NCI-H2196 treated with DMSO at 0.1 percent for 48 hours (cell line): ENCODE measurements at regions not wholly inside any gene's neighbourhood (a gene's known extent, or its start where the extent isn't known, plus 50 kb on each side); places are given as distances from the start of the nearest gene placed in this dataset.

ENCODE experiments used
- DNase-seq: peaks from one replicate; lab custom pipeline; 2025; ENCODE audit not compliant: unreplicated experiment; lab: John Stamatoyannopoulos, UW

DNA sequence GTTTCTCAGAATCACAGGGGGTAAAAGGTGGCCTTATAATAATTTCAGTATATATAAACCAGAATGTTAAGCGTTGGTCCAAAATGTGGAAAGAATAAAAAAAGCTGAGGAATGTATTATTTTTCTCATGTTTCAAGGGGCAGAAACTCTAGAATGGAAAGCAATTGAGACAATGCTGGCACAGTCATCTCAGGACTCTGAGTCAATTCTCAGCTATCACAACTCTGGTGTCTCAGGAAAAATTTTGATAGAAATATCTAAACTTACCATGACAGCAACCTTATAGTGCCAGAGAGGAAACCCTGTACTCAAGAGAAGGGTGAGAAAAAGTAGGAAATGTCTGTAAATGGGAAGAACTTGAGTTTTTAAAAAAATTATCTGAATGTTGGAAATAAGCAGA lies 1189.4 kb upstream of the NUDT12 start:
- no peak for DNase-seq

DNA sequence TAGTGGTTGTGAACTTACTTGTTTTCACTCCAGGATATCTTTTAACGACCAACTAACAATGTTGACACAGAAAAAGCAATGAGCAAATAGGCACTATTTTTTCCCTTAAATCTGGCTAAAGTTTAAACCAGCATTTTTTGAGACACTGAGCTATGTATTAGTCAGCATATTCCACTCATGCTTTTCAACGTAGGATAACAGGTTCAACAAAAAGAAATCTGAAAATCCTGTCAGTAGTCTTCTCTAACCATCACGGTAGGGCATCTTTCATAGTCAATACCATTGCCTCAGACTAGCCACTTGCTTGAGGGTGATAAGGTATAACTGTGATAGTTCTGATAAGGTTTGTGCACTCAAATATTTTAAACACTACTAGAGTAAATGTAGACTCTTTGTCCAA lies 1177.3 kb upstream of the NUDT12 start:
- no peak for DNase-seq

DNA sequence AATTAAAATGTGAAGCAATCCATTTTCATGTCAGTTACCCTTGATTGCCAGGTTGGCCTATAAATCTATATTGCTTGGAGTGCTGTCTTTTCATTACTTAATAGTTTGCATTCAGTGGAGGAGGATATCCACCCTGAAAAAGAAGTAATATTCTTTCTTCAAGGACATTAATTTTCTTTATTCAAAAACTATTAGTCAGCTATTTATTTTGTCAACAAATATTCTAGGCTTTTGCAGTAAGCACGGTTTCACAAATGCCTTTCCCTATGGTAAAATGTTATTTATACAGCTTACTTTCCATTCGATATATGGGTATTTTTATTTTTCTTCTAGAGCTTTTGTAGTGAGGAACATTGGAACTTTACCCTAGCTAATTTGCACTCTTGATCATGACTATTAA lies 1176.9 kb upstream of the NUDT12 start:
- DNase-seq, result no peak

DNA sequence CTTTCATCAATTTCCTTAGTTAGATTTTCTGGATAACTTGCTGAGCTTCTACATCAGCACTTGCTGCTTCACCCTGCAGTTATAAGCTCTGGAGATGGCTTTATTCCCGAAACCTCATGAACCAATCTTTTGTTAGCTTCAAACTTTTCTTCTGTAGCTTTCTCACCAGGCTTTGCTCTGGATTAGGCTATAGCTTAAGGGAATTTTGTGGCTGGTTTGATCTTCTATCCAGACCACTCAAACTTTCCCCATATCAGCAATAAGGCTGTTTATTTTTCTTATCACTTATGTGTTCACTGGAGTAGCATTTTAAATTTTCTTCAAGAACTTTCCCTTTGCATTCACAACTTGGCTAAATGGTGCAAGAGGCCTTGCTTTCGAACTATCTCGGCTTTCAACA lies 1173.5 kb upstream of the NUDT12 start:
- DNase-seq, result no peak

DNA sequence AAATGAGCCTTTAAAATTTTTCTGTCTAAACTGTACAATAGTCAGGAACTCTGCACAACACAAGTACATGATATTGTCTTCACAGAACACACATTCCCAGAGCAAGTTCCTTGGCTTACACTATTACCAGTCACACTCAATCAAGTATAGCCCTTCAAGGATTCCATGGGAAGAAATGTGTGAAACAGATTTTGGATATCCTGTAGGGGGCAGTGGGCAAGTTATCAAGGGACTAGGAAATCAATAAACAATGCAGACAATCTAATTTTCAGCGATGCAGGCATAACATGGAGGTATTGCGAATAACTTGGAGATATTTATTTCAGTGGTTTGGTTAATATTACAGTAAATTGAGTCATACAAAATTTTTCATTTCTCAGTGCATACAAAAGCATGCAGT lies 1171.5 kb upstream of the NUDT12 start:
- DNase-seq, result no peak

DNA sequence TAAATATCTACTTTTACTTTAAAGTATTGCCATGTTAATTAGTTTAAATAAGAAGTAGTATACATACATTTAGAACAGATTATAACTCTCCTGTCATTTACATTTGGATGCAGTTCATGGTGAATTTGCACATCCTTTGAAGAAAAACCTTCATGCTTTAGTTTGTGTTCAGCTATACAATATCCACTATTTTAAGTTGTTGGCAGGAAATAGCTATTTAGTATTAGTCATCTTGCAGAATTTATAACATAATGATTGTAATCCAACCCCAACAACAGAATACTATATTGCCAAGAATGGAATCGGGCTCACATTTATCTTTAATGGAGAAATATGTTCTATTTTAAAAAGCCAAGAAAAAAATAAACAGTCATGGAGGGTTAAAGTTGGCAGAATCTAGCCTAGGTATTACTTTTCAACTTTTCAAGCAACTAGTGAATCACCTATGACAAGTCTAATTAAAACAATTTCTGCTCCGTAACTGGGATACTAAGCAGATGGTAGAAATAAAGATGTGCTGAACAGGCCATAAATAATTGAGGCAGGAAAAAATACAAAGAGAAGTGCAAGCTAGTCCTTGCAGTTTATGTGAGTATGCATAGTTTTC lies 1170.6 kb upstream of the NUDT12 start:
- DNase-seq, result no peak

DNA sequence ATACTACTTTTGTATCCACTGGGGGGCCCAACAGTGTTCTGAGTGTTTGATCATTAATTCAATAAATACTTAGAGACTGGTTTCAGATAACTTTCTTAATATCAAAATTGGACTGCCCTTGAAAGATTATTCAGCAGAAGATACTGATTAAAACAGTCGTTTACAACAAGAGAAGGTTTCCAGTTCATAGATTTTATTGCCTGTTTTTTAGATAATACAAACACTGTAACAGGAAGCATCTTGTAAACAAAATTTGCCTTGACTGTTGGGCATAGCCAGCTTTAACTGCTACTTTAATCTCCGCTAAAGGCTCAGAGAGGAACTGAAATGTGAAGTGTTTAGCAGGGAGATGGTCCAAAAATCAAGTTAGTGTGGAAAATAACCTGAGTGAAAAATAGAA lies 1168.7 kb upstream of the NUDT12 start:
- DNase-seq, result no peak

DNA sequence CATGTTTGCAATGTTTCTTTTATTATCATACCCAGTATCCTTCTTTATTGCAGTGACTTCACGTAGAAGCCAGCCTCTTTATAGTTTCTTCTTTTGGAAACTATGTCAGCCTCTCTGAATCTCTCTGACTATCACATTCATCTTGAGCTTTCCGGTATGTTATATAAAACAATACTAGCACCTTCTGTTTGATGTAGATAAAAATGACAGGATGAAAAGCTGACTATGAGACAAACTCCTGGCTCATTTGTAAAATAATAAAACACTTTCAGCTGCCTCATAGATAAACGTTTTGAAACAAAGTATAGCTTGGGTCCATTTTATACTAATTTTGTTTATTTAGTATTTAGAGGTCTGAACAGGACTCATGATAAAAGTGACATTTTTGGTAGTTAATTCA lies 1145.4 kb upstream of the NUDT12 start:
- DNase-seq, result no peak

DNA sequence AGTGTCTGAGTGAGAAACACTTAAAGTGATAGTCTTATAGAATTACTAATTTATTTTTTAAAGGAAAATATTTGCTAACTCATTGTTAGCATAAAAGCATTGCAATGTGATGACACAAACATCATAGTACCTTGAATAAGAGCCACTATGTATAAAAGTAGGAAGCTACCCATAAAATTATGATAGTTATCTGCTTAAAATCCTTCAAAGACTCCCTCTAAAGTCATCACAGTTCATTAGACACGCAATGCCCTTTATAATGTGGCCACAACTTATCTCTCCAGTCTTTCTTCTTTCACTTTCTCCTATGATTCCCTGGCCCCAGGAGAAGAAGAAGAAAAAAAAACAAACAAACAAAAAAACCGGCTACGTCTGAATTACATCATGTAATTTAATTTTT lies 1144.0 kb upstream of the NUDT12 start:
- DNase-seq, result no peak

DNA sequence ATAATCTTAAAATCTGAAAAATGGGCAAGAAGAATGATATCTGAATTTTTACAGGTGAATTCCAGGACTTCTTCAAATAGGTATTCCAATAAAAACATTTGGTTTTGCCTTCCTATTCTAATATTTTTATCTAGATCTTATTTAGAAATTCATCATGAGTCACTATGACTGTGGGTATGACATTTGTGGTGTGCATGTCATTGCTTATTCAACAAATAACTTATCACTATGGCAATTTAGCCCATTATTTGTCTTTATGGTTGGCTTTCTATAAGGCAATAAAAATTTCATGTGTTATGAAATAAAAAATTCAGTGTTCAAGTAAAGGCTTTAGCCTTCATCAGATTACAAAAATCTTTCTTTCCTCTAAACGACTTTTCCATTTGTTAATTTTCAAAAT lies 1139.6 kb upstream of the NUDT12 start:
- no peak for DNase-seq

DNA sequence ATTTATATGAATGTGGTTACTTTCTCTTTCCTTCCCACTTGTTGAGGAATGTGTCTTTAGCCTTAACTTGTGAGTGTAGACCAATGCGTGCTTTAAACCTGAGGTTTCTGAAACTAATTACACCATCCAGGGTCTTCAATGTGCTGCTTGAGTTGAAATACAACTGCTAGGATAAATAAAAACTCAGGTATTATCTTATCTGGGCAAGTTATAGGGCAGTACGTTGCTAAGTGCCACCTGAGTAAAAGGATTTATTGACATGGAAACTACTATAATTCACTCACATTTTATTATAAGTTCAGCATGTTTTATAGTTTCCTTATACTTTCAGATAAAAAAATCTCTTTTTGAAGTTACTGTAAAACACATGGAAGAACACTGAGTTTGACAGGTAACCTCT lies 1136.8 kb upstream of the NUDT12 start:
- no peak for DNase-seq

DNA sequence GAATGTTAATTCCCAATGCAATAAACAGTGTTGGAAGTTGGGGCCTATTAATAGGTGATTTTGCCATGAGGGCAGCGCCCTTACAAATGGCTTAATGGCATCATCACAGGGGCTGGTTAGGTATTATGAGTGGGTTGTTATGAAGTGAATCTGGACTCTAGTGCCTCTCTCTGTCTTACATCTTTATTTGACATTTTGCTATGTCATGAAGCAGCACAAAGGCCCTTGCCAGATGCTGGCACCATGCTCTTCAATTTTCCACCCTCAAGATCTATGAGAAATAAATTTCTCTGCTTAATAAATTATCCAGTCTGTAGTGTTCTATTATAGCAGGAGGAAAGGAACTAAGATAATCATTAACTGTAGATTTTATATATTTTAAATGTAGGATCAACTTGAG lies 1098.7 kb upstream of the NUDT12 start:
- no peak for DNase-seq

DNA sequence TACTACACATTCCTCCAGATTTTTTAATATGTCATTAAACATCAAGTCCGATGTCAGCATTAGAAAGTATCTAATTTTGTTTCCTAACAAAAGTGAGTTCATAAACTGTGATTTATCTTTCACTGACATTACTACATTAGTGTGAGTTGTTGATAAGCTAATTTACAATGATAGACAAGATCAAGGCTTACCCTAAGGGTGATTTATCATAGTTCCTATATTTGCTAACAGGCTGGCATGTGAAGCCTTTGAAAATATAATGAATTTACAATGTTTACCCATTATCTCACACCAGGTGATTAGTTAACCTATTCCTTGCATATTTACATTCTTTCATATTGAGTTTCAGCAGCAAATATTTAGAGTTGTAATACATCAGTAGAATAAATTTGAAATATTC lies 1096.9 kb upstream of the NUDT12 start:
- DNase-seq, result no peak

DNA sequence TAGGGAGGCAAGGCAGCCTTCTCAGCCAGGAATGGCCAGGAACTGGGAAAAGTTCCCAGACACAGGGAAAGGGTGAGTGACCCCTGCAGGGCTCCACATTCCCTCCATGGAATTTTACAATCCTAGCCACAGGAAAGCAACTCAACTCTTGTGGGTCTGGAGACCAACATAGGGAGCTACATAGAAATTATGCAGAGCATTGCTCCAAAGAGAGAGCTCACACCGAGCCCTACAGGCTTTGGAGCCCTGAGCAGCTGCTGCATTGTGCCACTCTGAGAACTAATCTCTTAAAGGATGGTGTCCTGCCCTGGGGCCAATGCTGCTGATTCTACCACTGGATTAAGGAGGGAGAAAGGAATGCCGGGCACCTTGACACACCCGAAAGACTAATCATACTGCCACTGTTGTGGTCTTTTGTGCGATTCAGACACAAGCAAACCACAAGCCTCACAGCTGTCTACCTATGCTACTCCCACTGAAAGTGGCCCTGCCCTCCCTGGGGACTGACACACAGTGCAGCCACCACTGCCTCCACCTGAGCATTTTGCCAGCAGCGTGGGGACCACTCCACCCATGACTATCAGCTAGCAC lies 1089.8 kb upstream of the NUDT12 start:
- no peak for DNase-seq

DNA sequence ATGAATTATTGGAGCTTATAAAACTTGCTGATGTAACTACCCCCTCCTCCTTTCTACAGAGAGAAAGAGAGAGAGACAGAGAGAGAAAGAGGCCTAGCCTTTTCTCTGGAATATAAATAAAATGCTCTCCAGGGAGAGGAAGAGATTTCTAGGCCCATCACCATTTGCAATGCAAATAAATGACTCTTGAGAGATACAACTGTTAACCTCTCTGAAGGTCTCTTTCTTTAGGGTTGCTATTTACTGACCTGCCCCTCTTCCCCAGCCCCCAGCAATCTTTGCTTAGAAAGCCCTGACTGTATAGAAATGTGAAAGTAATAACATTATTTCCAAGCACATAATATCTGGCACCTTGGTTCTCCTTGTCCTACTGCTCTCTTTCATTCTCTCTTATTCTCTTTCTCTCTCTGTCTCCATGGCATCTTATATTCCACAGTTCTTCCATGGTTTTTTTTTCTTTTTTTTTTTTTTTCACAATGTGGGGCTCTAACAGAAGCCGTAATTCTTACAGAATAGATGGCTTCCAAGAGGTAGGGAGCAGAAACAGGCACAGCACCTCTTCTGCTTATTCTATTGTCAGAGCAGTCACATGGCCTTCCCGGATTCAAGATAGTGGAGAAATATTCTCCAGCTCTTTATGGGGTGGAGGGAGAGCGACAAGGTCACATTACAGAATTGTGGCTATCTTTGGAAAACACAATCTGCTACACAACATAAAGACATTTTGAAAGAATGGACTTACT lies 1087.9 kb upstream of the NUDT12 start:
- no peak for DNase-seq

DNA sequence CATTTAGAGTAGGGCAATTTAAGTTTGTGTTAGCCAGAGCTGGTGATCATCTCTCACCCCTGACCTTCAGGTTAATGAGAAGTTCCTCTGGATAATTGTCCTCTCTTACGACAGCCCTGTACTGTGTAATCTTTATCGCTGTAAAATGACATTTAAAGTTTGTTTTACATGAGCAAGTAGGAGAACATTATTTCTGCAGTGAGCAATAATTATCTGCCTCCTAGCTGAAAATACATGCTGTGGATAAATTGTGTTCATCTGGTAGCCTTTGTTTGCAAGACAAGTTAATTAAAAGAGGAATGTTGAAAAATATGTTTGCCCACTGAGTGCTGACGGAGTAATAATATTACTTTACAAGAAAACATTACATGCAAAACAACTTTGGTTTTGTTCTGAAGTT lies 1083.8 kb upstream of the NUDT12 start:
- DNase-seq, result no peak

DNA sequence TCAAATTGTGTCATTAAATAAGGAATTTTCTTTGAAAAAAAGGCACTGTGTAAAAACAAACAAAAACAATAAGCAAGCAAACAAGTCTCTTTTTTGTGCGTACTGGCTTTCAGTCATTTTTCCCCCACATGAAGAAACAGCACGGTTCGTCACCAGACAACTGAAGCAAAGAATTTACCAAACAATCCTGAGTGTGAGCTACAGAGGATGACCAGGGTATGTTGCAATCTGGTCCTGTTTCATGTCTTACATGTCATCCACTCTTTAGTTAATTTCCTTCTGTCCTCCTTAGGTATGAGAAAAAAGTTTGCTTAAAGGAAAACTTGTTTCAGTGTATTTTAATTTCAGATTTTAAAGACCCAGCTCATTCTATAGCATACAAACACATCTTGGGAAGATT lies 1080.7 kb upstream of the NUDT12 start:
- DNase-seq, result no peak

DNA sequence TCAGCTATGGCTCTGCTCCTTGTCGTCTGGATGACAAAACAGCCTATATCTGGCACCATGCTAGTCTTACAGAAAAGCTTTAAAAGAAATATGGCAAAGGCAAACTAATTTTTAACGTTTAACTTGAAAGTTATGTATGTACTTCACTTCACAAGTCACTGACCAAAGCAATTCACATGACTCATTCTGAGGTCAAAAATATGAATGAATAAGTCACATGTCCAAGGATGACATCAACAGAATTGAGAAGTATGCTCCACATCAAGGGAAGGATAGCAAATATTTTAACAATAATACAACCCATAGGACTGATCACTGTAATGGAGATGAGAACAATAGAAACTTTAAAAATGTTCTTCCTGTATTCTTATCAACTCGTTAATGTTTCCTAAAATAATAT lies 1072.6 kb upstream of the NUDT12 start:
- DNase-seq, result no peak

DNA sequence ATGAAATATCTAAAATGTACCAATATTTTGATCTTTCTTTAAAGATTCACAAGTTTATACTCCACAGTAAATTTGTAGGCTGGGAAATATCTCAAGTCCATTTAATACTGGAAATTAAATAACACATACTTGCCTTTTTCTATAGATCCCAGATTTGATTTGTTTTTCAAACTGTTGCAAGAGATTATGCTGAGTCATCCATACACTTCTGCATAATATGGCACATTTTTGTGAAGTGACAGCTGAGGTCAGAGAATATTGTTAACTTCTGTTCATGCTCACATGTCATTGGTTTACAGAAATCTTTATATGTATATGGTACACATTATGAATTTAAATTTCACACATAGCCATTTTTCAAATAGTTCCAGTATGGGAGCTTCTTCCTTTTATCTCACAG lies 1066.3 kb upstream of the NUDT12 start:
- no peak for DNase-seq

DNA sequence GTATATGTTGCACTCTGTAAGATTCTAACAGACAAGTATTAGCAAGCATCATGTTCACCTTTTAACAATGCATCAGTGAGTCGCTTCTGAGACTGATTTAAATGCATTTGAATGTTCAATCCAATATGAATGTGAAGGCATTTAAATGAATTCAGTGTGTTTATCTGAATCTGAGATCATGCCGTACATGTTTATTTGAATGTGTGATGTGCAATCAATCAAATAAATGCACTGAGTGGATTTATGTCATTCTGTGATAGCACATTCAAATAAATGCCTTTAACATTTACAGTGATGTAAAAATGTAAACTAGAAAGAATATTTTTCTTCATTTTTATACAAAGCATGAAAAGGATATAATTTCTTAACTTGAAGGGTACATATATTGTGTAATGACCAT lies 1063.5 kb upstream of the NUDT12 start:
- DNase-seq, result no peak

DNA sequence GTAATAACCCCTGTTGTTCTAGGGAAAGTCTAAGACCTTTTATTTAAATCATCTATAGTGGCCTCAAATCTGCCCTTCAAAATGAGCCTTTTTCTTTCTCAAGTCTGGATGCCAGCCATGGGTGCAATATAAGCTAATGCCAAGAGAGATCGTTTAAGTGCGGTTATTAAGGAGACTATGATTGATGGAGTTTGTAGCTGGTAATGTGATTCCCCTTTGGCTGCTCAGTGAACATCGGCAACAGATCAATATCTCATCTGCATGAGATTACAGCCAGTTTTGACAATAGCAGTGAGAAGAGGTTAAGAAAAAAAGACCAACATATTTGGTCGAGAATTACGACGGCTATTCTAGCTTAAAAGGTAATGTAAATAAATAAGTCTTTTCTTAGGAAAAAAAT lies 1049.4 kb upstream of the NUDT12 start:
- DNase-seq, result no peak

DNA sequence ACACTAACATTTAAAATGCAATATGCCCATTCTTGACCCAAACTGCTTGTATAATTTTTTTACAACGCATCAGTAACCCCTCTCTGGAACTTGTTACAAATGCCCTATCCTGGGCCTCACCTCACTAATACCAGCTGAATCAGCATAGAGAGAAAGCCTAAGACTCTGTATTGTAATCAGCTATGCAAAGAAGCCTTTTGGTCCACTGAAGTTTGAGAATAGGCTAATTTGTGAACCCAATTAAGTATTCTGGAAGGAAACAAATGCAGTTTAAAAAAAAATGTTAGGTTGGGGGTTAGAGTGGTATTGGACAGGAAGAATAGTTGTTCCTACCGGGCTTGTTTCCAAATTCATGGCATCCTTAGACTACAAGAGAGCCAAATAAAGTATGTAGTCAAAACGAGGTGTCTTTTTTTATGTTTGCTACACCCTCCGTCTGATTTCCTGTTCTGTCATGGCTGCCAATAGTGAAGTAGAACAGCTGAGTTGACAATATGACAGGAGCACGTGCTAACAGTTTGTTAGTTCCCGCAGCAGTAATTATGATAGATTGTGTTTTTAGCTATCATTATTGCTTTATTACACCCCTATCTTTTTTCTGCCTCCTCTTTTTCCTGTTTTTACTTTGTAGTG lies 1048.7 kb upstream of the NUDT12 start:
- no peak for DNase-seq
